CD4-positive, alpha-beta T cell (primary cell): ENCODE measurements at regions not wholly inside any gene's neighbourhood (a gene's known extent, or its start where the extent isn't known, plus 50 kb on each side); places are given as distances from the start of the nearest gene placed in this dataset.
A peak's percentile ranks its signal among the peaks of the same experiment; 100 is the strongest.

Experiments
- ATAC-seq: fragments of 200-7000 bp; cut with Tn5 transposase; one replicate; pipeline ENCODE4 v1.10.0; 2022; ENCODE audit warnings: mild to moderate bottlenecking; ENCODE audit not compliant: poor library complexity
- CTCF ChIA-PET: fragments of 350-600 bp; sonication (Branson Sonifier 250); formaldehyde crosslinking; loops from one replicate; lab custom pipeline; 2021; ENCODE audit warnings: antibody characterized with exemption, inconsistent platforms; lab: Charles Lee
- POLR2A ChIA-PET: fragments of 350-600 bp; sonication (Branson Sonifier 250); formaldehyde crosslinking; loops from one replicate; lab custom pipeline; 2021; ENCODE audit warnings: antibody characterized with exemption, inconsistent platforms; lab: Charles Lee
- DNase-seq, 14 experiments: peaks; one replicate each; pipeline ENCODE4 v3.0.0-alpha.2; 2013 to 2020; ENCODE audit warnings: mixed read lengths in 2 of 14
- H3K27ac ChIP-seq, 2 donors: one replicate each; pipeline versions ENCODE4 v1.5.1 to v1.7.0; 2013; ENCODE audit warnings: low read length in 2 of 2, low read depth in 1 of 2, mild to moderate bottlenecking in 1 of 2
- H3K27me3 ChIP-seq, 2 experiments: 1 replicate in 1 of 2; 2 replicates in 1 of 2; pipeline versions ENCODE4 v1.6.1 to v1.7.0; 2013; ENCODE audit warnings: low read length in 2 of 2, control low read depth in 1 of 2, mild to moderate bottlenecking in 1 of 2, moderate library complexity in 1 of 2; ENCODE audit not compliant: insufficient read depth in 2 of 2, control insufficient read depth in 1 of 2
- H3K36me3 ChIP-seq: one replicate; pipeline ENCODE4 v1.6.1; 2013; ENCODE audit warnings: low read length, control low read depth; ENCODE audit not compliant: insufficient read depth
- H3K4me1 ChIP-seq: one replicate; pipeline ENCODE4 v1.6.1; 2013; ENCODE audit warnings: low read length, control low read depth; ENCODE audit not compliant: insufficient read depth
- H3K4me3 ChIP-seq: one replicate; pipeline ENCODE4 v1.5.1; 2013; ENCODE audit warnings: mild to moderate bottlenecking, low read length, moderate library complexity
- H3K9me3 ChIP-seq, 2 experiments: 1 replicate in 1 of 2; 2 replicates in 1 of 2; pipeline versions ENCODE4 v1.6.1 to v1.7.0; 2013; ENCODE audit warnings: low read length in 2 of 2, mild to moderate bottlenecking in 2 of 2, control low read depth in 1 of 2, moderate library complexity in 1 of 2; ENCODE audit not compliant: control insufficient read depth in 1 of 2, insufficient read depth in 1 of 2
- H3K27ac Mint-ChIP-seq: one replicate; pipeline ENCODE4 v1.8.0; 2020; ENCODE audit warnings: mixed read lengths
- H3K27me3 Mint-ChIP-seq: one replicate; pipeline ENCODE4 v1.8.0; 2021; ENCODE audit warnings: mixed read lengths
- H3K36me3 Mint-ChIP-seq: one replicate; pipeline ENCODE4 v1.8.0; 2021; ENCODE audit warnings: low read depth, mixed read lengths
- H3K4me1 Mint-ChIP-seq: one replicate; pipeline ENCODE4 v1.8.0; 2021; ENCODE audit warnings: low read depth, mixed read lengths
- H3K4me3 Mint-ChIP-seq: one replicate; pipeline ENCODE4 v1.8.0; 2020; ENCODE audit warnings: mild to moderate bottlenecking, mixed read lengths
- H3K9me3 Mint-ChIP-seq: one replicate; pipeline ENCODE4 v1.8.0; 2020; ENCODE audit warnings: mixed read lengths
- intact Hi-C, 2 experiments: fragments of 100-400 bp; cut with DNase I in 1 of 2; cut with micrococcal nuclease in 1 of 2; formaldehyde crosslinking; loops; one replicate each; pipeline versions ENCODE4 v1.15.1 to v1.9.0; 2023 to 2025; cut with DNase I, micrococcal nuclease
- TF ChIP-seq, protein P1 (sequence below): fragments of 200-600 bp; IDR thresholded peaks from one replicate; pipeline ENCODE4 v1.8.0; 2022; ENCODE audit warnings: antibody characterized with exemption, mild to moderate bottlenecking

GRCh38 chr4:184895012-184895695 is 69.4 kb upstream of the ACSL1 start:
- DNase-seq (no peak), ATAC-seq (no peak)
- Histone ChIP-seq H3K27me3 (peaks cover 6 to 7% of the 10 kb centered on the region in 2 experiments), H3K4me3 (no peak overlapping the region), H3K27ac (no peak overlapping the region), H3K4me1 (peaks cover 3% of the 10 kb centered on the region), H3K9me3 (no peaks in the 10 kb centered on the region), H3K36me3 (no peaks in the 10 kb centered on the region)
- Mint-ChIP-seq H3K9me3 (peaks cover 3% of the 10 kb centered on the region), H3K4me3 (no peak overlapping the region), H3K27me3 (peaks cover 27% of the 10 kb centered on the region), H3K36me3 (no peaks in the 10 kb centered on the region), H3K27ac (no peak overlapping the region), H3K4me1 (peaks cover 8% of the 10 kb centered on the region)
- TF ChIP-seq, protein P1, sequence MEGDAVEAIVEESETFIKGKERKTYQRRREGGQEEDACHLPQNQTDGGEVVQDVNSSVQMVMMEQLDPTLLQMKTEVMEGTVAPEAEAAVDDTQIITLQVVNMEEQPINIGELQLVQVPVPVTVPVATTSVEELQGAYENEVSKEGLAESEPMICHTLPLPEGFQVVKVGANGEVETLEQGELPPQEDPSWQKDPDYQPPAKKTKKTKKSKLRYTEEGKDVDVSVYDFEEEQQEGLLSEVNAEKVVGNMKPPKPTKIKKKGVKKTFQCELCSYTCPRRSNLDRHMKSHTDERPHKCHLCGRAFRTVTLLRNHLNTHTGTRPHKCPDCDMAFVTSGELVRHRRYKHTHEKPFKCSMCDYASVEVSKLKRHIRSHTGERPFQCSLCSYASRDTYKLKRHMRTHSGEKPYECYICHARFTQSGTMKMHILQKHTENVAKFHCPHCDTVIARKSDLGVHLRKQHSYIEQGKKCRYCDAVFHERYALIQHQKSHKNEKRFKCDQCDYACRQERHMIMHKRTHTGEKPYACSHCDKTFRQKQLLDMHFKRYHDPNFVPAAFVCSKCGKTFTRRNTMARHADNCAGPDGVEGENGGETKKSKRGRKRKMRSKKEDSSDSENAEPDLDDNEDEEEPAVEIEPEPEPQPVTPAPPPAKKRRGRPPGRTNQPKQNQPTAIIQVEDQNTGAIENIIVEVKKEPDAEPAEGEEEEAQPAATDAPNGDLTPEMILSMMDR, result no peak
- ChIA-PET CTCF (no interaction called here), POLR2A (no interaction called here)
- intact Hi-C loops, result no loop called here

DNA sequence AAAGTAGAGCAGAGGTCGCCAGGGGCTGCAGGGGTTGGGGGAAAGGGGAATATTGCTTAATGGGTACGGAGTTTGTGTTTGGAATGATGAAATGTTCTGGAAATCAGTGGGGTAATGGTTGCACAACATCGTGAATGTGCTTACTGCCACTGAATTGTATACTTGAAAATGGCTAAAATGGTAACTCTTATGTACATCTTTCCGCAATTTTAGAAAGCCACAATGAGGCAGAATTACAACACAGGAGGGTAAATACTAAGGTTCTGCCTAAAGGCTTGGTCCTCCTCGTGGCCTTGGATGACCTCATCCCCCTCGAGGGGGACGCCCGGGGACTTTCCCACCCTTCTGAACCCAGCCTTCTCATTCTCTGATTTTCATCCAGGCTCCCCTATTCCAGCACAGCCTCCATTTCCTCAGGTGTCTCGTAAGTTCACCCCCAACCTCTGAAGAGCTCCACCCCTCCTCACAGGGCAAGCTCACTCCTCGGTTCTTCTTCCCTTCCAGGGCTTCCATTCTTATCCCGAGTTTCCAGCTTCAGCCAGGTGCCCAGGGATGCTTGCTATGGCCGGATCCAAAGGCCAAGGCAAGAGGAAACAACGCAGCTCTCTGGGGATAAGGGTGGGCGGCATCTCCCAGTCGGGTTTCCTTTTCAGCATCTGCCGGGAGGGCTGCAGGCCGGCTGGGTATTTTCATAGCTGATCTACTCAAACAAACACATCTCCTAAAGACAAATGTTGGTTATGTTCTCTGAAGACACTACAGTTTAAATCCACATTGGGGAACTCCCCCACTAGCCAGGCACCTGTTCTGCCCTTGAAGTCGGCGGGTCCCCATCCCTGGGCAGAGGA is 71.3 kb upstream of the ACSL1 start:
- Mint-ChIP-seq H3K27ac (no peak overlapping the region), H3K9me3 (peaks cover 3% of the 10 kb centered on the region), H3K27me3 (peaks cover 19% of the 10 kb centered on the region), H3K4me1 (no peaks in the 10 kb centered on the region), H3K4me3 (no peak overlapping the region), H3K36me3 (no peaks in the 10 kb centered on the region)
- no peak overlapping the region for H3K27ac ChIP-seq
- no peaks in the 10 kb centered on the region for H3K9me3 ChIP-seq
- H3K36me3 ChIP-seq, result no peaks in the 10 kb centered on the region
- CTCF ChIA-PET, result no interaction called here
- DNase-seq (peak in 2 of 14 experiments; percentile 60 to 73), ATAC-seq (no peak)
- peaks cover 3% of the 10 kb centered on the region for H3K4me1 ChIP-seq
- POLR2A ChIA-PET, result no interaction called here
- intact Hi-C loops, result no loop called here
- H3K27me3 ChIP-seq, result peaks cover 6 to 7% of the 10 kb centered on the region in 2 experiments
- no peak overlapping the region for H3K4me3 ChIP-seq
- TF ChIP-seq, protein P1, result no peak

- intact Hi-C loops, result no loop called here
- POLR2A ChIA-PET, result no interaction called here
These were observed 72.1 kb upstream of the ACSL1 start for GRCh38 chr4:184897895-184898294.

More at GRCh38 chr4:184897895-184898294, 72.1 kb upstream of the ACSL1 start:
- Mint-ChIP-seq H3K9me3 (peaks cover 3% of the 10 kb centered on the region), H3K4me1 (no peaks in the 10 kb centered on the region), H3K27me3 (peaks cover 19% of the 10 kb centered on the region), H3K27ac (no peak overlapping the region), H3K4me3 (no peak overlapping the region), H3K36me3 (no peaks in the 10 kb centered on the region)
- H3K4me1 ChIP-seq, result peaks cover 3% of the 10 kb centered on the region
- CTCF ChIA-PET, result no interaction called here
- no peaks in the 10 kb centered on the region for H3K9me3 ChIP-seq
- peaks cover 6 to 7% of the 10 kb centered on the region in 2 experiments for H3K27me3 ChIP-seq
- no peaks in the 10 kb centered on the region for H3K36me3 ChIP-seq
- DNase-seq (no peak), ATAC-seq (no peak)
- H3K4me3 ChIP-seq, result no peak overlapping the region
- H3K27ac ChIP-seq, result no peak overlapping the region
- TF ChIP-seq, protein P1, result no peak
